Kidney glomerular epithelial cell (primary cell): ENCODE measurements at regions not wholly inside any gene's neighbourhood (a gene's known extent, or its start where the extent isn't known, plus 50 kb on each side); places are given as distances from the start of the nearest gene placed in this dataset.

Experiments used
- DNase-seq: peaks from one replicate; lab custom pipeline; 2025; lab: John Stamatoyannopoulos, UW

DNA sequence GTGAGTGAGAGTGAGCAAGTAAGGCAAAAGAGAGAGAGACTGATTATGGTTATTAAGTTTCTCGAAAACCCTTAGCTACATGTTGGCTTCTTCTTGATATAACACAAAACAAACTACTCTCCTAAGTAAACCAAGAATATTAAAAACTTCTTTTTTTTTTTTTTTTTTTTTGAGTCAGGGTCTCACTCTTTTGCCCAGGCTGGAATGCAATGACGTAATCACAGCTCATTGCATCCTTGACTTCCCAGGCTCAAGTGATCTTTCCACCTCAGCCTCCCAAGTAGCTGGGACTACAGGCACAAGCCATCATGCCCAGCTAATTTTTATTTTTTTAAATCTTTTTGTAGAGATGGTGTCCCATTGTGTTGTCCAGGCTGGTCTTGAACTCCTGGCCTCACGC is 102.2 kb upstream of the IL6 start:
- no peak for DNase-seq

DNA sequence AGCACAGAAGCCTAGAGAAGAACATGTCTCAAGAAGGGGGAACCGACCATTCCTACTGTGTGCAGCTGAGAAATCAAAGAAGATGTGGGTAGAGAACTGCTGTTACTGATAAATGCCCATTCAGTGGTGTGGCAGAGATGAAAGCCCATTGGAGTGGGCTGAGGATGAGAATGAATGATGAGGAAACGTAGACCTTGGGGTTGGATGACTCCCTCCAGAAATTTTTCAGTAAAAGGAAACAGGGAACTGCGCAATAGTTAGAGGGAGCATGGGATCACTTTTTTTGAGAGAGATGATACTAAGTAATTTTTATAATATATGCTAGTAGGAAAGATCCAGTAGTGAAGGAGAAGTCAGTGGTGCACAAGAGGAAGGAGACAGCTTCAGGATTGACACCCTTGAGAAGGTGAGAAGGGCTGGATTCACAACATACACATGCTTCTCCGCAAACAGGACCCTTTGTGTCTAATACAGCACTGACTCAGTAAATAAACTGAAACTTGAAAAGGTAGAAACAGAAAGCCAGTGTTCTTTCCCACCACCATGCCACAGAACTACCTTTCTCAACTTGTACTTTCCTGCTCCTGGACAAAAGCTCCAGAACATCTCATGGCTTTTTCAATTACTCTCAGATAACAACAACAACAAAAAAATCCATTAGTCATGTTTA is 104.7 kb upstream of the IL6 start:
- DNase-seq = no peak

DNA sequence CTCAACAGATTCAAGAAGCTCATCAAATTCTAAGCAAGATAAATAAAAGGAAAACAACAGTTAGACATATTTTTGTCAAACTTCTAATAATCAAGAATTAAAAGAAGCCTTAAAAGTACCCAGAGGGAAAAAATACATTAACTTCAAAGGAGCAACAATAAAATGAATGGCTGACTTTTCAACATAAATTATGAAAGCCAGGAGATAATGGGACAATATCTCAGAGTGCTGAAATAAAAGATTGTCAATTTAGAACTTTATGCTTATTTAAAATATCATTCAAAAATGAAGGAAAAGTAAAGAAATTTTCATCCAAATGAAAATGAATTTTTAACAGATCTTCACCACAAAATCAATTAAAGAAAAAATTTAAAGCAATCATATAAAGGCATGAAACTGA is 108.5 kb upstream of the IL6 start:
- DNase-seq = no peak

GRCh38 chr7:22617166-22617565 is 109.8 kb upstream of the IL6 start:
- no peak for DNase-seq

GRCh38 chr7:22613496-22613895 is 113.5 kb upstream of the IL6 start:
- no peak for DNase-seq

GRCh38 chr7:22612776-22613175 is 112.8 kb upstream of the STEAP1B start:
- DNase-seq = no peak

DNA sequence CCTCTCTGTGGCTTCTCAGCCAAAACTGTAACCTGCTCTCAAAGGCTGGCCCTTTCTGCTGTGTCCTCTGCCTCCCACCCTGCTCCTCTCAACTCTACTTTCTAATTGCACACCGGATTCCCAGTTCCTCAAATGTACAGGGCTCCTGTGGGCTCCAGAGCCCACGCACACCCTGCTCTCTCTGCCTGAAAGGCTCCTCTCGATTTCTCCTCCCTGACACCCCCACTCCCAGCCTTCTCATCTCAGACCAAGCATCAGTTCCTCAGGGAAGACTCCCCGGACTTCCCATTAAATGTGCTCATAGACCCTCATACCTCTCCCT is 111.7 kb upstream of the STEAP1B start:
- DNase-seq = no peak

GRCh38 chr7:22610951-22611757 is 111.2 kb upstream of the STEAP1B start:
- DNase-seq = no peak

DNA sequence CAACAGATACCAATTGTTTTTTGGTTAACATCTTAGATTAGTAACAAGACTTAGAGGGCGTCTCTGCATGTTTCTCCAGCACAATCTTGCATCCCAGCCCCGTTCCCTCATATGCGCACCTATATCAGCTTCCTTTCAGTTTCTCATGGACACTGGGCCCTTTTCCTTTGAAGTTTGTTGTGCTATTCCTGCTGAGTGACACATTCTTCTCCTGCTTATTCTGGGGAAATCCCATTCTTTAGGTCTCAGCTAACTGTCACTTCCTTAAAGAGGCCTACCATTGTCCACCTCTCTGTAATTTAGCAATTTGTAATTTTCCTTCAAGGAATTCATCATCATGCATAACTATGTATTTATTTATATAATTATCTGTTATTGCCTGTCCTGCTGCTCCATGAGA is 110.3 kb upstream of the STEAP1B start:
- no peak for DNase-seq

GRCh38 chr7:22607180-22607579 is 107.2 kb upstream of the STEAP1B start:
- DNase-seq = peak; percentile 8

- DNase-seq = no peak
These were observed 104.3 kb upstream of the STEAP1B start for GRCh38 chr7:22604246-22604645.

DNA sequence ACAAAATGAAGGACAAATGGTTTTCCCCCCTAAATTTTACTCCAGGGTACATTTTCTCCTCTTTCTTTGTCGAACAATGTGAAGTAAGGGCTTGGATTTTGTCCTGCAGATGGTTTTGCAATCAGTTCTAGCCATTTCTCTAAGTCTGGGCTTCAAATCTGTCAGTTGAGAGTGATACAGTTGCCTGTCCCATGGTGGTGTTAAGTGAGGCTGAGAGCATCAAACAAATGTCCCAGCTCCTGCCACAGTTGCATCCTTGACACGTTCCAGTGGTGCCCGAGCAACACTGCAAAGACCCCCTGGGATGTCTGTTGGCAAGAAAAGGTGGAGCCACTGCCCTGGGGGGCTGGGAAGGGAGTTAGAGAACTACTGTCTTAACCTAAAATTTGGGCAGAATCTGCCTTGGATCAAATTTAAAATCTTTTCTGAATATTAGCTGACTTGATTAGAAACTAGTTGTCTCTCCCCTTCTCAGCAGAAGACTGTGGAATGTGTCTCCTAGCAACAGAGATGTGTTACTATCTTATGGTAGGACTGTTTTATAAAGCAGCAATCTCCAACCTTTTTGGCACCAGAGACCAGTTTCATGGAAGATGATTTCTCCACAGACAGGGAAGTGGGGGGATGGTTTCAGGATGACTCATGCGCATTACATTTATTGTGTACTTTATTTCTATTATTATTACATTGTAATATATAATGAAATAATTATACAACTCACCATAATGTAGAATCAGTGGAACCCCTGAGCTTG is 102.0 kb upstream of the STEAP1B start:
- DNase-seq = peak; percentile 35

DNA sequence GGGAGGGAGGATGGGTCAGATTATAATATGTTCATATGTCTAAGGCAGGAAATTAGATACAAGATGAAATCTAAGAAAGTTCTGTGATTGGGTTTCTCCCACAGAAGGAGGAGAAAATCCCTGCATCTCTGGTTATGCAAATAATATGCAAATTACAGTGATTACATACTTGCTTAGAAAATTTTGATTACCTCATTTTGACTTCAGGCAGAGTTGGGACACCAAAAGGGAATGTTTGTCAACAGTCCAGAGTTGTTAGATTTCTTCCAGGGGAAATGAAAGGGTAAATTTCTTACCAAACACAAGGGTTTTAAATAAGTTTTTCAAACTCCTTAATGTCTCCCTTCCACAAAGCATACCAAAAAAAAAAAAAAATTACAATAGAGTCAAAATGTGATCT is 101.4 kb upstream of the STEAP1B start:
- DNase-seq = no peak

DNA sequence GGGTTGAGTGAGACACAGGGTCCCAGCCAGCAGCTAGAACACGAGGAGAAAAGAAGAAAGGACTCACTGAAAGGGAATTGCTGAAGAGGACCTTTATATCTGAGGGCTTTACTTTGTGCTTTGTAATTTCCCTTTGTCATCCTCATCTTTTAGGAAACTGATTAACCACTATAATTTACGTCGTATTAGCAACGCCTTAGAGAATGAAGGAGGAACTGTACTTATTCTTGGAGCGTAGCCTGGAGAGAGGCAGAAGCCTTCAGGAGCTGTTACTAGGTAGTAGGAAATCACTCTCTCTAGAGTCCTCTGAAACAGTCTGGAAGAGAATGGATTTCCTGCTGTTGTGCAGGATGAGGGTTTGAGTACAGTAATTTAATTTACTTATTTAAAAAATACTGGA is 101.0 kb upstream of the STEAP1B start:
- no peak for DNase-seq

GRCh38 chr7:22598318-22598920 is 98.4 kb upstream of the STEAP1B start:
- DNase-seq = no peak

DNA sequence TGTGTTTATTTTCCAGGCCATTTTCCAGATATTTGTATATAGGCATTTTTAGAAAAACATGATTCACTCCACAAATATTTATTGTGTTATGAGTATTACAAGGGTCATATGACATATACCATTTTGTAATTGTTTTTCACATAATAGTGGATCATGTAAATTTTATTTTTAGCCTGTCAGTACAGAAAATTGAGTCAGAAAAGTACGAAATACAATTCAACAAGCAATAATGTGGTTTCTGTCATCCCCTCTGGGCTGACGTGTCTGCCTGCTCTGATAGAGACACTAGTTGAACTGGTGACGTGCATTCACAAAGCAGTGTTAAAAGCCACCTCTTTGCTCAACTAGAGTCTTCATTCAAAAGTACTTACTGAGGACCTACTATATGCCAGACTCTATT is 97.9 kb upstream of the STEAP1B start:
- no peak for DNase-seq

DNA sequence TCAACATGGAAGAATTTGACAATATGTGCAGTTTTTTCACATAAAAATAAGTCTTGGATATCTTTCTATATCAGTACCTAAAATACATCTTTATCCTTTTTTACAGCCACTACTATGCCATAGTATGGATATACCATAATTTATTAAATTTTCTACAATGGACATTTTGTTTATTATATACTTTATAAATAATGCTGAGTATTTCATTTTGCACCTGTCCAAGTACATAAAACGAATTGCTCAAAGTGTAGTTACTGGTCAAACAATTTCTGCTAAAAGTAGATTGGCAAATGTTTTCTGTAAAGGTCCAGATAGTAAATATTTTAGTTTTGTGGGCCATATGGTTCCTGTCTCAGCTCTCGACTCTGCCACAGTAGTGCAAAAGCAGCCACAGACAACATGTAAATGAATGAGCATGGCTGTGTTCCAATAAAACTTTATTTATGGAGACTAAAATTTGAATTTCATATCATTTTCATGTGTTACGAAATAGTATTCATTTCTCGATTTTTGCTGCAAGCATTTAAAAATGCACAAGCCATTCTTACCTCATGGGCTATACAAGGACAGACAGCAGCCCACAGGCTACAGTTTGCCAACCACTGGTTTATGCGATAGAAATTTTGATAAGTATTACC is 96.9 kb upstream of the STEAP1B start:
- no peak for DNase-seq

- DNase-seq = no peak
These were observed 94.0 kb upstream of the STEAP1B start for GRCh38 chr7:22594020-22594419.

GRCh38 chr7:22591271-22591670 is 91.3 kb upstream of the STEAP1B start:
- DNase-seq = no peak

DNA sequence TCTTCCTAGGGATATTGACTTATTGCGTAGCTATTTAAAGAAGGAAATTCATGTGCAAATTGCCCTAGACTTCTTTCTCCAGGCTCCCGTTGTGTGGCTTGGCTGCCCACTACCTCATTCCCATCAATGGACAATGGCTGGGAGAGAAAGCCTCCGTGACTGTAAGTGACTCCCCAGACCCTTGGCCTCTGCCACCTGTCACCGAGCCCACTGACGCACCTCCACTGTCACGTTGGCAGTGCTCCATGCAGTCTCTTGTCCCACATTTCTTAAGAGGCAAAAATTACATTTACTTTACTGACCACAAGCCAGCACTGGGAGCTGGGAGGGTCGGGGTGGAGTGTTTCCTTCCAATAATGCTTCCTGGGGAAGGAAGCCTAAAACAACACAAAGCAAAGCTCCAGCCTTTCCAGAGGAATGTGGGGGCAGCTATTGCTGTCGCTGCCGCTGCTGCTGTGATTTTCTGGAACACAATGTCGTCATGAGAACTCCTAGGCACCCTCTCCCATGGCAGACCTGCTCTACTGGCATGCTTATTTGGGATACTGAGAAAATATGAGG is 89.7 kb upstream of the STEAP1B start:
- no peak for DNase-seq

DNA sequence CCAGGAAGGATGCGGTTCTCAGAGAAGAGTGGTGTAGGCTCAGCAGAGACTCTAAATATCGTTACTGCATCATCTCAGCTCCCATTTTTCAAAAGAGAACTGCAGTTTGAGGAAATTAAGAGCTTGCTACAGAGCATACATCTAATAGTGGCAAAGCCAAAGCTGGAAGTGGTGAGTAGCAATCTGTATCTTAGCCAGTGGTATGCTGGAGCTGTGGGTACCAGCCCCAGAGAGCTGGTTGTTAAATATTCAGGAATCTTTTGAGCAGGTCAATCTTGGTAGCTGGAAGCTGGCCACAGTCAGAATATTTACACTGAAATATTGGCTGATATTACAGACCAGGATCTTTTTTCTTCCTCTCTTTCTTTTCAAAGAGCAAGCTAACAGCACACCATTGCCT is 88.4 kb upstream of the STEAP1B start:
- DNase-seq = no peak

- DNase-seq = no peak
These were observed 87.3 kb upstream of the STEAP1B start for GRCh38 chr7:22587322-22587721.
